ENCODE measurements at regions not wholly inside any gene's neighbourhood (a gene's known extent, or its start where the extent isn't known, plus 50 kb on each side); places are given as distances from the start of the nearest gene placed in this dataset.

GRCh38 chr6:152905551-152906299, 77.1 kb downstream of the FBXO5 start:
- no peak for DNase-seq

GRCh38 chr6:152909241-152909640, 73.6 kb downstream of the FBXO5 start:
- DNase-seq = no peak

- DNase-seq = no peak
Observed at GRCh38 chr6:152916035-152916434, 66.8 kb downstream of the FBXO5 start.

GRCh38 chr6:152918991-152919390, 63.9 kb downstream of the FBXO5 start:
- no peak for DNase-seq

GRCh38 chr6:152920016-152920415, 62.8 kb downstream of the FBXO5 start:
- DNase-seq = no peak
